ENCODE measurements at regions not wholly inside any gene's neighbourhood (a gene's known extent, or its start where the extent isn't known, plus 50 kb on each side); places are given as distances from the start of the nearest gene placed in this dataset.
A peak's percentile ranks its signal among the peaks of the same experiment; 100 is the strongest.

GRCh38 chr11:69377029-69377952, 83.3 kb downstream of the MYEOV start:
- Mint-ChIP-seq H3K4me3 (no peak overlapping the region), H3K36me3 (no peaks in the 10 kb centered on the region), H3K4me1 (peaks cover 7% of the 10 kb centered on the region; the same call in 1 of the 2 replicates), H3K9me3 (no peaks in the 10 kb centered on the region), H3K27ac (no peak overlapping the region), H3K27me3 (ENCODE audit: low read depth) (no peaks in the 10 kb centered on the region)
- CTCF ChIA-PET = no interaction called here
- TF ChIP-seq ESRRA (CRISPR knock-in tag; IDR thresholded peaks at IDR 0.05; ENCODE audit: borderline replicate concordance) = no peak
- TF ChIP-seq NR2C2 (CRISPR knock-in tag; IDR thresholded peaks at IDR 0.05) = no peak
- TF ChIP-seq RELA (CRISPR knock-in tag; IDR thresholded peaks at IDR 0.05; ENCODE audit: borderline replicate concordance) = no peak
- no peak for TF ChIP-seq GRHL2 (CRISPR knock-in tag; IDR thresholded peaks at IDR 0.05; ENCODE audit: insufficient replicate concordance, severe bottlenecking)
- TF ChIP-seq JAZF1 (CRISPR knock-in tag; IDR thresholded peaks at IDR 0.05) = no peak
- no peak for TF ChIP-seq CBFB (CRISPR knock-in tag; IDR thresholded peaks at IDR 0.05; ENCODE audit: low read depth)
- no peak for TF ChIP-seq ATF6 (CRISPR knock-in tag; IDR thresholded peaks at IDR 0.05)
- no peak for TF ChIP-seq CDX4 (CRISPR knock-in tag; IDR thresholded peaks at IDR 0.05; ENCODE audit: borderline replicate concordance)
- TF ChIP-seq NFATC4 (CRISPR knock-in tag; IDR thresholded peaks at IDR 0.05) = no peak
- TF ChIP-seq ZBTB43 (CRISPR knock-in tag; IDR thresholded peaks at IDR 0.05) = no peak
- TF ChIP-seq ZBTB21 (CRISPR knock-in tag; IDR thresholded peaks at IDR 0.05; ENCODE audit: borderline replicate concordance) = no peak
- DNase-seq (ENCODE audit: low spot score) = peak; percentile 6
- POLR2A ChIA-PET = no interaction called here
- no peak for ATAC-seq

- no peak overlapping the region for H3K4me3 Mint-ChIP-seq
- no peak for TF ChIP-seq MXD4 (CRISPR knock-in tag; IDR thresholded peaks at IDR 0.05; ENCODE audit: borderline replicate concordance)
- no peak for TF ChIP-seq ZNF512 (CRISPR knock-in tag; IDR thresholded peaks at IDR 0.05; ENCODE audit: borderline replicate concordance)
- no peak for TF ChIP-seq ZNF532 (CRISPR knock-in tag; IDR thresholded peaks at IDR 0.05; ENCODE audit: borderline replicate concordance)
- no peak for TF ChIP-seq NR2C2 (CRISPR knock-in tag; IDR thresholded peaks at IDR 0.05)
- no peak for TF ChIP-seq TEAD4 (CRISPR knock-in tag; IDR thresholded peaks at IDR 0.05)
- no peak for TF ChIP-seq NR3C1 (CRISPR knock-in tag; conservative IDR thresholded peaks at IDR 0.05; ENCODE audit: low read depth)
- no peak for TF ChIP-seq NR1H2 (CRISPR knock-in tag; IDR thresholded peaks at IDR 0.05)
- no peak for TF ChIP-seq MYBL2 (CRISPR knock-in tag; IDR thresholded peaks at IDR 0.05)
- no peak for TF ChIP-seq NFATC4 (CRISPR knock-in tag; IDR thresholded peaks at IDR 0.05)
- TF ChIP-seq USF1 (CRISPR knock-in tag; IDR thresholded peaks at IDR 0.05) = no peak
- no peak for TF ChIP-seq CDX4 (CRISPR knock-in tag; IDR thresholded peaks at IDR 0.05; ENCODE audit: borderline replicate concordance)
These were observed 84.0 kb downstream of the MYEOV start for GRCh38 chr11:69377953-69378302.

More at GRCh38 chr11:69377953-69378302, 84.0 kb downstream of the MYEOV start:
- H3K9me3 Mint-ChIP-seq = no peaks in the 10 kb centered on the region
- H3K4me1 Mint-ChIP-seq = peaks cover 8% of the 10 kb centered on the region; the same call in 1 of the 2 replicates
- DNase-seq (ENCODE audit: low spot score) (no peak), ATAC-seq (no peak)
- H3K27ac Mint-ChIP-seq = no peak overlapping the region
- H3K27me3 Mint-ChIP-seq (ENCODE audit: low read depth) = no peaks in the 10 kb centered on the region
- H3K36me3 Mint-ChIP-seq = no peaks in the 10 kb centered on the region
- POLR2A ChIA-PET = no interaction called here
- CTCF ChIA-PET = no interaction called here
